GM10248 (cell line): ENCODE measurements at regions not wholly inside any gene's neighbourhood (a gene's known extent, or its start where the extent isn't known, plus 50 kb on each side); places are given as distances from the start of the nearest gene placed in this dataset.

Experiments
- CTCF ChIA-PET: fragments of 300-600 bp; sonication (Branson Sonifier 250); formaldehyde crosslinking; extraction: SDS; loops from one replicate; lab custom pipeline; 2021; ENCODE audit warnings: antibody characterized with exemption; lab: Yijun Ruan, JAX
- POLR2A ChIA-PET: fragments of 350-650 bp; sonication (Branson Sonifier 250); formaldehyde crosslinking; extraction: SDS; loops from one replicate; lab custom pipeline; 2020; ENCODE audit warnings: antibody characterized with exemption; lab: Yijun Ruan, JAX
- DNase-seq: peaks from one replicate; pipeline ENCODE4 v3.0.0; 2012; ENCODE audit errors: extremely low spot score
- CTCF ChIP-seq: IDR thresholded peaks from 2 replicates; pipeline ENCODE4 v1.5.1; 2012; ENCODE audit warnings: mild to moderate bottlenecking, low read depth; ENCODE audit errors: extremely low read depth, missing control alignments, control extremely low read depth

GRCh38 chr14:26990946-26991345 is 393.1 kb upstream of the NOVA1 start:
- ChIA-PET CTCF (no interaction called here), POLR2A (no interaction called here)
- no peak for DNase-seq
- TF ChIP-seq CTCF = no peak

- TF ChIP-seq CTCF = no peak
- ChIA-PET CTCF (interaction anchor here (1.0 kb wide), 1 partner anchor 35 kb away, joined by 3 read pairs; no protein-coding TSS in a partner anchor), POLR2A (no interaction called here)
- DNase-seq = no peak
These were observed 394.7 kb upstream of the NOVA1 start for GRCh38 chr14:26992403-26993115.

GRCh38 chr14:26993556-26993955 is 395.7 kb upstream of the NOVA1 start:
- no peak for DNase-seq
- CTCF ChIA-PET = interaction anchor here (1.0 kb wide), 1 partner anchor 36 kb away, joined by 3 read pairs; no protein-coding TSS in a partner anchor
- TF ChIP-seq CTCF = no peak
- POLR2A ChIA-PET = no interaction called here

GRCh38 chr14:26995301-26995700 is 397.5 kb upstream of the NOVA1 start:
- CTCF ChIA-PET = no interaction called here

GRCh38 chr14:26996246-26996645 is 398.4 kb upstream of the NOVA1 start:
- ChIA-PET POLR2A (no interaction called here), CTCF (no interaction called here)
- DNase-seq = no peak
- TF ChIP-seq CTCF = no peak

More at GRCh38 chr14:26995301-26995700, 397.5 kb upstream of the NOVA1 start:
- POLR2A ChIA-PET = no interaction called here
- TF ChIP-seq CTCF = no peak
- no peak for DNase-seq

GRCh38 chr14:27002179-27002578 is 404.3 kb upstream of the NOVA1 start:
- TF ChIP-seq CTCF = no peak
- DNase-seq = no peak
- POLR2A ChIA-PET = no interaction called here
- CTCF ChIA-PET = no interaction called here
